DND-41 (cell line): ENCODE measurements at regions not wholly inside any gene's neighbourhood (a gene's known extent, or its start where the extent isn't known, plus 50 kb on each side); places are given as distances from the start of the nearest gene placed in this dataset.
"Not testable (repeated sequence)": the region's sequence is repeated elsewhere in the genome, so short reads cannot be mapped to it uniquely, and the experiment has no call there.

Experiments
- ATAC-seq: fragments of 200-7000 bp; cut with Tn5 transposase; 3 replicates; pipeline ENCODE4 v1.9.1; 2021; ENCODE audit warnings: low read depth; ENCODE audit not compliant: insufficient read depth
- DNase-seq: peaks from one replicate; pipeline ENCODE4 v3.0.0-alpha.2; 2020
- H2AFZ ChIP-seq: 2 replicates; pipeline ENCODE4 v1.6.0; 2012; ENCODE audit warnings: low read depth, low read length
- H3K27ac ChIP-seq: 2 replicates; pipeline ENCODE4 v1.5.1; 2012; ENCODE audit warnings: low read length, inconsistent platforms
- H3K27me3 ChIP-seq: fragments of 200-600 bp; sonication (generic); 2 replicates; pipeline ENCODE4 v1.6.0; 2012; ENCODE audit warnings: low read length, mild to moderate bottlenecking, inconsistent platforms; ENCODE audit not compliant: insufficient read depth, poor library complexity
- H3K36me3 ChIP-seq: 2 replicates; pipeline ENCODE4 v1.5.1; 2012; ENCODE audit warnings: low read length, inconsistent platforms; ENCODE audit not compliant: insufficient read depth
- H3K4me1 ChIP-seq: 2 replicates; pipeline ENCODE4 v1.5.1; 2012; ENCODE audit warnings: mild to moderate bottlenecking, low read length; ENCODE audit not compliant: insufficient read depth
- H3K4me2 ChIP-seq: 2 replicates; pipeline ENCODE4 v1.6.0; 2012; ENCODE audit warnings: mild to moderate bottlenecking, moderate library complexity, low read length, inconsistent platforms; ENCODE audit not compliant: insufficient read depth
- H3K4me3 ChIP-seq, 2 experiments: fragments of 200-600 bp in 1 of 2; shearing (Covaris generic) in 1 of 2; 2 replicates each; pipeline ENCODE4 v1.5.1; 2012 to 2016; ENCODE audit warnings: inconsistent platforms in 2 of 2, low read length in 2 of 2, mild to moderate bottlenecking in 2 of 2, low read depth in 1 of 2, moderate library complexity in 1 of 2
- H3K79me2 ChIP-seq: 2 replicates; pipeline ENCODE4 v1.6.0; 2012; ENCODE audit warnings: low read length, inconsistent platforms; ENCODE audit not compliant: insufficient read depth
- H3K9ac ChIP-seq: 2 replicates; pipeline ENCODE4 v1.6.0; 2012; ENCODE audit warnings: low read depth, mild to moderate bottlenecking, inconsistent platforms, low read length, moderate library complexity
- H3K9me3 ChIP-seq: 2 replicates; pipeline ENCODE4 v1.5.1; 2012; ENCODE audit warnings: low read length, moderate library complexity, mild to moderate bottlenecking, inconsistent platforms; ENCODE audit not compliant: insufficient read depth, severe bottlenecking
- H4K20me1 ChIP-seq: 2 replicates; pipeline ENCODE4 v1.6.0; 2012; ENCODE audit warnings: low read length; ENCODE audit not compliant: insufficient read depth
- EZH2 ChIP-seq: IDR thresholded peaks from 3 replicates; pipeline ENCODE4 v1.6.1; 2012; ENCODE audit warnings: borderline replicate concordance, low read depth, mild to moderate bottlenecking, moderate library complexity, low read length, inconsistent platforms; ENCODE audit not compliant: severe bottlenecking
- TF ChIP-seq, protein P1 (sequence below): IDR thresholded peaks from 2 replicates; pipeline ENCODE4 v1.5.1; 2012; ENCODE audit warnings: borderline replicate concordance, low read length, moderate library complexity, mild to moderate bottlenecking; ENCODE audit not compliant: poor library complexity, severe bottlenecking; ENCODE audit errors: extremely low read depth

DNA sequence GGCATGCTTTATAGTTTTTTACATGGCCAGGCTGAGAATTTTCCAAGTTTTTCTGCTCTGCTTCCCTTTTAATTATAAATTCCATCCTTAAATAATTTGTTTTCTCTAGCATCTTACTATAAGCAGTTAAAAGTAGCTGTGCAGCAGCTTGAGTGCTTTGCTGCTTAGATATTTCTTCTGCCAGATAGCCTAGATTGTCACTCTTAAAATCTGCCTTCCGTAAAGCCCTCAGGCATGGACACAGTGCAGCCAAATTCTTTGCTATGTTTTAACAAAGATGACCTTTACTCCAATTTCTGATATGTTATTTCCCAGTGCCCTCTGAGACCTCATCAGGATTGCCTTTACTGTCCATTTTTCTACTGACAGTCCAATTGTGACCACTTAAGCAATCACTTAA, 92.6 kb upstream of the SGK1 start:
- no peaks in the 10 kb centered on the region for H3K4me1 ChIP-seq
- no peak overlapping the region for H3K4me2 ChIP-seq
- H3K4me3 ChIP-seq, result no peak overlapping the region
- H4K20me1 ChIP-seq, result no peaks in the 10 kb centered on the region
- no peak for DNase-seq
- no peaks in the 10 kb centered on the region for H3K79me2 ChIP-seq
- no peak for ATAC-seq
- no peaks in the 10 kb centered on the region for H3K36me3 ChIP-seq
- H3K9ac ChIP-seq, result no peak overlapping the region
- TF ChIP-seq EZH2, result no peak
- TF ChIP-seq, protein P1, sequence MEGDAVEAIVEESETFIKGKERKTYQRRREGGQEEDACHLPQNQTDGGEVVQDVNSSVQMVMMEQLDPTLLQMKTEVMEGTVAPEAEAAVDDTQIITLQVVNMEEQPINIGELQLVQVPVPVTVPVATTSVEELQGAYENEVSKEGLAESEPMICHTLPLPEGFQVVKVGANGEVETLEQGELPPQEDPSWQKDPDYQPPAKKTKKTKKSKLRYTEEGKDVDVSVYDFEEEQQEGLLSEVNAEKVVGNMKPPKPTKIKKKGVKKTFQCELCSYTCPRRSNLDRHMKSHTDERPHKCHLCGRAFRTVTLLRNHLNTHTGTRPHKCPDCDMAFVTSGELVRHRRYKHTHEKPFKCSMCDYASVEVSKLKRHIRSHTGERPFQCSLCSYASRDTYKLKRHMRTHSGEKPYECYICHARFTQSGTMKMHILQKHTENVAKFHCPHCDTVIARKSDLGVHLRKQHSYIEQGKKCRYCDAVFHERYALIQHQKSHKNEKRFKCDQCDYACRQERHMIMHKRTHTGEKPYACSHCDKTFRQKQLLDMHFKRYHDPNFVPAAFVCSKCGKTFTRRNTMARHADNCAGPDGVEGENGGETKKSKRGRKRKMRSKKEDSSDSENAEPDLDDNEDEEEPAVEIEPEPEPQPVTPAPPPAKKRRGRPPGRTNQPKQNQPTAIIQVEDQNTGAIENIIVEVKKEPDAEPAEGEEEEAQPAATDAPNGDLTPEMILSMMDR, result no peak
- H3K27me3 ChIP-seq, result no peaks in the 10 kb centered on the region
- no peak overlapping the region for H3K27ac ChIP-seq
- H3K9me3 ChIP-seq, result peaks cover 2% of the 10 kb centered on the region
- H2AFZ ChIP-seq, result no peak overlapping the region

DNA sequence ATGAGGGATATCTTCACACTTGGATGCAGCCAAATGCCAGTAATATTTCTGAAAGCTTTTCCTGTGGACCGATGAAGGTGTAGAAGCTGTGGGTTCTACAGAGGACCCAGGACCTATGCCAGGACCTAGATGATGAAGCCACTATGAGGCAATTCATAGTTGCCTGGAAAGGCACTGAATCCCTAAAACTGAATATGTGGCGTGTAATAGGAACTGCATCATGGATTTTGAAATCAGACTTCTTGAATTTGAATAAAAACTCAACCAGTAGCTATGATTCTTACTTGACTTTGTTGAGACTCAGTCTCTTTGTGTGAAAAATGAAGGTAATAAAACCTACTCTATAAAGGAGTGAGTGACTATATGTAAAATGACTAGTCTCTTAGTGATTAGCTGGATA, 89.9 kb upstream of the SGK1 start:
- H3K27me3 ChIP-seq, result no peaks in the 10 kb centered on the region
- H3K9ac ChIP-seq, result no peak overlapping the region
- H2AFZ ChIP-seq, result no peak overlapping the region
- no peak overlapping the region for H3K27ac ChIP-seq
- DNase-seq (no peak), ATAC-seq (no peak)
- H3K4me3 ChIP-seq, result no peak overlapping the region
- H3K36me3 ChIP-seq, result no peaks in the 10 kb centered on the region
- H3K9me3 ChIP-seq, result no peaks in the 10 kb centered on the region
- H3K4me1 ChIP-seq, result no peaks in the 10 kb centered on the region
- TF ChIP-seq, protein P1, result no peak
- no peak for TF ChIP-seq EZH2
- no peaks in the 10 kb centered on the region for H3K79me2 ChIP-seq
- no peaks in the 10 kb centered on the region for H4K20me1 ChIP-seq
- H3K4me2 ChIP-seq, result no peak overlapping the region

DNA sequence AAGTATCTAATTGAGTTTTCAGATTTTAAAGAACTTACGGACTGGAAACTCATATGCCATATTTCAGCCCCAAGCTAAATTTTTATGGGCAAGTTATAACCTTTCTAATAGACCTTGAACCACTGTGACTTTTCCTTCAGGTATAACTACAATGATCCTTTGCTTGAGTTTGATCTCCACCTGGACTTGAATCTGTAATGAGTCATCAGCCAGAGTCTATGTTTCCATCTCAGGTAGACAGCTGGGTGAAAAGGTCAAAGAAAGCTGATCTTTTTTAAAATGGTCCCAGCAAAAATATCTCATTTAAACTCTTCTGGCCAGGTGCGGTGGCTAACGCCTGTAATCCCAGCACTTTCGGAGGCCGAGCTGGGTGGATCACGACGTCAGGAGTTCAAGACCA, 88.4 kb upstream of the SGK1 start:
- Histone ChIP-seq H3K36me3 (no peaks in the 10 kb centered on the region), H3K4me2 (no peak overlapping the region), H2AFZ (no peak overlapping the region), H4K20me1 (no peaks in the 10 kb centered on the region), H3K9me3 (no peaks in the 10 kb centered on the region), H3K4me3 (no peak overlapping the region), H3K27ac (no peak overlapping the region), H3K9ac (no peak overlapping the region), H3K4me1 (no peaks in the 10 kb centered on the region), H3K27me3 (no peaks in the 10 kb centered on the region), H3K79me2 (no peaks in the 10 kb centered on the region)
- TF ChIP-seq, protein P1, result no peak
- TF ChIP-seq EZH2, result no peak
- DNase-seq (no peak), ATAC-seq (no peak)

DNA sequence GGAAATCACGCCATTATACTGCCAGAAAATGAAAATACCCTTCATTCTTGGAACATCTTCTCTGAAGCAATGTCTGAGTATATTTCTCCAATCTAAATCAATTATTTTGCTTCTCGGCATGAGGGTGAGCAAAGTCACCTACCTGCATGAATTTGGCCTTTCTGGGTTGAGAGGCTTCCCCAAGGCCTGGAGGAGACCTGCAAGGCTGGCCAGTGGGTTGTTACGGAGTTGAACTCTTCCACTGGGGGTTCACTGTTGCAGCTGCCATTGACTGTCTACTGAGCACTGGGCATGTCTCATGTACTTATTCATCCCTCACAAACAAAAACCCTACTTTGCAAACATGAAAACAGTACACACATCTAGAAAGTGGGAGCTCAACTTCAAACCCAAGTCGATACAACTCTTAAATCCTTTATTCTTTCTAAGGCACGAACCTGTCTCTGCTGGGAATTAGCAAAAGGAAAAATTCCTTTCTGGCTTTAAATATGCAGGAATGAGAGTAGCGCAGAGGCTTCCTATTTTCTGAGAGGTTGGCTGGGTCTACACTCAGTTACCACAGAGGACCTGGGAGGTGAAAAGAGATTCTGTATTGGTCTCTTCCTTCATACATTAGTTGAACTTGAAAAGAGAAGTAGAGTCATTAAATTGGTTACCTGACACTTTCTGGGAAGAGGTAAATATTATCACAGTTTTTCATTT, 87.6 kb upstream of the SGK1 start:
- H3K9me3 ChIP-seq, result no peaks in the 10 kb centered on the region
- H3K27me3 ChIP-seq, result no peaks in the 10 kb centered on the region
- no peak overlapping the region for H3K27ac ChIP-seq
- no peak overlapping the region for H2AFZ ChIP-seq
- H4K20me1 ChIP-seq, result no peaks in the 10 kb centered on the region
- no peaks in the 10 kb centered on the region for H3K4me1 ChIP-seq
- TF ChIP-seq EZH2, result no peak
- TF ChIP-seq, protein P1, result no peak
- H3K9ac ChIP-seq, result no peak overlapping the region
- DNase-seq (no peak), ATAC-seq (no peak)
- no peaks in the 10 kb centered on the region for H3K36me3 ChIP-seq
- H3K4me2 ChIP-seq, result no peak overlapping the region
- no peaks in the 10 kb centered on the region for H3K79me2 ChIP-seq
- H3K4me3 ChIP-seq, result no peak overlapping the region

DNA sequence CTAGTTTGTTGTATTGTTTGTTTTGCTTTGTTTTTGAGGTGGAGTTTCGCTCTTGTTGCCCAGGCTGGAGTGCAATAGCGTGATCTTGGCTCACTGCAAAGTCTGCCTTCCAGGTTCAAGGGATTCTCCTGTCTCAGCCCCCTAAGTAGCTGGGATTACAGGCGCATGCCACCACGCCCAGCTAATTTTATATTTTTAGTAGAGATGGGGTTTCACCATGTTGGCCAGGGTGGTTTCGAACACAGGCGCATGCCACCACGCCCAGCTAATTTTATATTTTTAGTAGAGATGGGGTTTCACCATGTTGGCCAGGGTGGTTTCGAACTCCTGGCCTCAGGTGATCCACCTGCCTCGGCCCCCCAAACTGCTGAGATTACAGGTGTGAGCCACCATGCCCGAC, 85.4 kb upstream of the SGK1 start:
- not testable (repeated sequence) for H3K4me3 ChIP-seq, H3K4me2 ChIP-seq, H3K27ac ChIP-seq, H3K36me3 ChIP-seq, H3K27me3 ChIP-seq, ATAC-seq, H4K20me1 ChIP-seq, H3K9ac ChIP-seq, H3K79me2 ChIP-seq, H3K9me3 ChIP-seq, H2AFZ ChIP-seq, H3K4me1 ChIP-seq, DNase-seq
